Glomerular endothelial cell (primary cell): ENCODE measurements at regions not wholly inside any gene's neighbourhood (a gene's known extent, or its start where the extent isn't known, plus 50 kb on each side); places are given as distances from the start of the nearest gene placed in this dataset.

Experiments
- DNase-seq: peaks from one replicate; pipeline ENCODE4 v3.0.0-alpha.2; 2011; ENCODE audit warnings: low read depth, low spot score; ENCODE audit errors: extremely low read depth

GRCh38 chr12:70150230-70150629 is 93.0 kb upstream of the CNOT2 start:
- no peak for DNase-seq

- no peak for DNase-seq
Measured at GRCh38 chr12:70151993-70152392, 91.2 kb upstream of the CNOT2 start.

GRCh38 chr12:70154087-70154638 is 89.1 kb upstream of the CNOT2 start:
- DNase-seq: no peak

GRCh38 chr12:70154960-70155589 is 88.2 kb upstream of the CNOT2 start:
- no peak for DNase-seq

GRCh38 chr12:70157099-70157498 is 86.1 kb upstream of the CNOT2 start:
- DNase-seq: no peak

- no peak for DNase-seq
Measured at GRCh38 chr12:70165450-70165849, 77.8 kb upstream of the CNOT2 start.

- DNase-seq: no peak
Measured at GRCh38 chr12:70176290-70176689, 66.9 kb upstream of the CNOT2 start.

- no peak for DNase-seq
Measured at GRCh38 chr12:70177631-70178030, 65.6 kb upstream of the CNOT2 start.

GRCh38 chr12:70178038-70178437 is 65.2 kb upstream of the CNOT2 start:
- DNase-seq: no peak

GRCh38 chr12:70180130-70180529 is 63.1 kb upstream of the CNOT2 start:
- no peak for DNase-seq

- no peak for DNase-seq
Measured at GRCh38 chr12:70185301-70185700, 57.9 kb upstream of the CNOT2 start.

GRCh38 chr12:70186436-70186835 is 56.8 kb upstream of the CNOT2 start:
- no peak for DNase-seq

GRCh38 chr12:70190262-70191010 is 52.8 kb upstream of the CNOT2 start:
- no peak for DNase-seq
